ENCODE measurements at regions not wholly inside any gene's neighbourhood (a gene's known extent, or its start where the extent isn't known, plus 50 kb on each side); places are given as distances from the start of the nearest gene placed in this dataset.

DNA sequence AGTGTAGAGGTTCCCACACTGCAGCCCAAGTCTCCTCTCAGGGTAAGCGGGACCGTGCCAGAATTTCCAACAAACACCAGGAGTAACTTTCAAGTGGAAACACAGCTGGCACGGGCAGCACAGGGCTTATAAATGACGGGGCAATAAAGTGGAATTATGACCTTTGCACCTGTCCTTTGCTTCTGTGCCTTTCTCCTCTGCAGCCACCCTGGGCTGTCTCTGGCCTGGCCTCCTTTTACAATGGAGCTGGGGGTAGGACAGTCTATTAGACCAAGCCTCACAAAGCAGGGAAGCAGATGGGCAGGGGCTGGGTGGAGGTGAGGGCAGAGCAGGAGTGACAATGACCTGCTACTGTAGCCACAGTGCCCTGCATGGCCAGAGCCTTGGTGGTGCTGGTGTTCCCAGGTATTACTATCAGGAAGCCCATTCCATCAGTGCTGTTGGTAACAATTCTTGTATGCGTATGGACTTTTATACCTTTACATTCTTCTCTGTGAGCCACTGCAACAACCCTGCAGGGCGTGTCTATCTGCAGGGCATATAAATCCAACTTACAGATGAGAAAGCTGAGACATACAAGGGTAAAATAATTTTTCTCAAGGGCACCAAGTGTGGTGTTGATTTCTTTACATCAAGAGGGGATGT lies 387.8 kb downstream of the CTTN start:
- DNase-seq (ENCODE audit: low spot score): no peak

- no peak for DNase-seq (ENCODE audit: low spot score)
These were observed 390.1 kb downstream of the CTTN start for GRCh38 chr11:70788248-70789022.

- no peak for DNase-seq (ENCODE audit: low spot score)
These were observed 392.5 kb downstream of the CTTN start for GRCh38 chr11:70790671-70791300.

- no peak for DNase-seq (ENCODE audit: low spot score)
These were observed 398.4 kb downstream of the CTTN start for GRCh38 chr11:70796648-70797227.

- no peak for DNase-seq (ENCODE audit: low spot score)
These were observed 400.0 kb downstream of the CTTN start for GRCh38 chr11:70798296-70798695.

- DNase-seq (ENCODE audit: low spot score): no peak
These were observed 401.1 kb downstream of the CTTN start for GRCh38 chr11:70799386-70799785.

DNA sequence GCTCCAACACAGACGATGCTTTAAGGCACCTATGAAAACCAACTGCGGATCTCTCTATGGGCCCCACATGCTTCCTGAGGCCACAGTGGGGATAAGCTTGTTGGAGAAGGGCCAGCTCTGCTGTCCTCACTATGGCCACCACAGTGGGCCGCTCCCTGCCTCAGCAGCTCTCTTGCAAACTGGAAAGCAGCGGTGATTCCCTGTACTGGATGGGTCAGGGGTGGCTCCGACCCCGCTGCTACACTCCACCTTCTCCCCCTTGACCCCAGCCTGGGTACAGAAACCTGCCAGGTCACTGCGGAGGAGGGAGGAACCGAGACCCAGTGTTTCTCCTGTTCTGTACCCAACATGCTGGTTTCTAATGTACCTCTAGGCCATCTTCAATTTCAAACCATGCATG lies 403.9 kb downstream of the CTTN start:
- DNase-seq (ENCODE audit: low spot score): no peak

- no peak for DNase-seq (ENCODE audit: low spot score)
These were observed 406.0 kb downstream of the CTTN start for GRCh38 chr11:70804139-70804837.

DNA sequence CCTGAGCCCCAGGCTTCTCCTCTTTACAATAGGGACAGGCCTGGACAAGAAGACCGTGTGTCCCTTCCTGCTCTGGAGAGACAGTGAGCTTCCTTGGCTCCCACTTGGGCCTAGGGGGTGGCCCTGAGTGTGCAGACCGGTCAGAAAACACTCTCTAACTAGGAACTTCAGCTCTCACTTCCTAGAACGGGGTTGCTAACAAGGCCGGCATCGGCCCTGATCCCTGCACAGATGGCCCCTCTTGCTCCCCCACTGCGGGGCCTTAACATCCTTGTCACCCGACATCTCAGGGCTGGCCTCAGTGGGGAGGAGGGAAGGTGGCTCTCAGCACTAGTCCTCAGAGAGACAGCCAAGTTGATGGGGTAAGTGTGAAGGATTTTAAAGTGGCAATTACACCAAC lies 406.9 kb downstream of the CTTN start:
- DNase-seq (ENCODE audit: low spot score): no peak

DNA sequence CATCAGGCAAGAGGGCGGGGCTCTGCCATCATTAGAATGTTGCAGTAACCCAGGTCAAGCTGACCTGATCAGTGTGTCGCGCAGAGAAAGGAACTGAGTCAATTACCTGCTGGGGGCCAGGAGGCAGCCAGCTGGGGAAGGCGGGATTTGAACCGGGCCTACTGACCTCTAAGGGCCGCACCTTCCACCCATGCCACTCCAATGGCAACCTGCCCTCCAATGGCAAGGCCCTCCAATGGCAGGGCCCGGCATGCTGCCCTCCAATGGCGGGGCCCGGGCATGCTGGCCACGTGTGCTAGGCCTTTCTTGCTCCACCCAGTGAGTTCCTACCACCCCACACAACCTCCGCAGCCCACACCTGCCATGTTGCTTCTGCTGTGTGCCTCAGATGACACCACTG lies 407.6 kb downstream of the CTTN start:
- DNase-seq (ENCODE audit: low spot score): no peak

GRCh38 chr11:70806461-70807194 lies 408.3 kb downstream of the CTTN start:
- DNase-seq (ENCODE audit: low spot score): no peak

- DNase-seq (ENCODE audit: low spot score): no peak
These were observed 408.8 kb downstream of the CTTN start for GRCh38 chr11:70807195-70807543.

GRCh38 chr11:70808686-70809375 lies 410.5 kb downstream of the CTTN start:
- DNase-seq (ENCODE audit: low spot score): no peak

- DNase-seq (ENCODE audit: low spot score): no peak
These were observed 411.8 kb downstream of the CTTN start for GRCh38 chr11:70810133-70810532.

DNA sequence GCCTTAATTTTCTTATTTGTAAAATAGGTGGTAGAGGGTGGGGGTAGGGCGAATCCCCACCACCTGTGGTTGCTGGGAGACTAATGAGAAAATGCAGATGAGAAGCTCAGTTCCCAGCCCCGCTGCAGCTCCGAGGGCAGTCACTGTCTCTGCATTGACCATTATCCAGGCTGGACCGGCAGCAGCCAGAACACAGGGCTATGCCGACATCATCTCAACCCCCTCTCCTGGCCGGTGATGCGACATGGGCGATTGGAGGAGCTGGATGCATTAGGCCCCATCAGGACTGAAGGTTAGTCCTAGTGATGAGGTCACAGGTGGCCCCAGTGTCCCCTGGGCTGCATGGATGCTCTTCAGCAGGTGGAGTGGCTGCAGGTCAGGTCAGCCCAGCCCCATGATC lies 412.4 kb downstream of the CTTN start:
- no peak for DNase-seq (ENCODE audit: low spot score)

- DNase-seq (ENCODE audit: low spot score): no peak
These were observed 413.2 kb downstream of the CTTN start for GRCh38 chr11:70811483-70811882.

DNA sequence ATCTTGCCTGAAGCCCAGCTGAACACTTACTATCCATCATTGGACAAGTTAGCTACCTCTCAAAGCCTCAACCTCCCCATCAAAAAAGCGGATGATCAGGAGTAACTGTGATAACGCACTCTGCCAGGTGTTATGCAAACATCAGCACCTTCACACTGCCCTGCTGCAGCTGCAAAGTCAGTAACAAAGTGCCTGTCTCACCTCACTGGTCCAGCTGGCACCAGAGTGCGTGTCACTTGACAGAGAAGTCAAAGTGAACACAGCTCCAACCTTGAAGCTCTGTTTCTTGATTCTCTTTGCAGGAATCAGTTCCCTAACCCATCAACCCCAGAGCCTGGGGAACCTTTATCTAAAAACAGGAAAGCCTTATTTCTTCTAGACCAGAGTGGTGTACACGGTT lies 413.6 kb downstream of the CTTN start:
- no peak for DNase-seq (ENCODE audit: low spot score)

- DNase-seq (ENCODE audit: low spot score): no peak
These were observed 414.1 kb downstream of the CTTN start for GRCh38 chr11:70812472-70812871.

- no peak for DNase-seq (ENCODE audit: low spot score)
These were observed 415.3 kb downstream of the CTTN start for GRCh38 chr11:70813651-70814050.

- no peak for DNase-seq (ENCODE audit: low spot score)
These were observed 417.1 kb downstream of the CTTN start for GRCh38 chr11:70815485-70815832.

DNA sequence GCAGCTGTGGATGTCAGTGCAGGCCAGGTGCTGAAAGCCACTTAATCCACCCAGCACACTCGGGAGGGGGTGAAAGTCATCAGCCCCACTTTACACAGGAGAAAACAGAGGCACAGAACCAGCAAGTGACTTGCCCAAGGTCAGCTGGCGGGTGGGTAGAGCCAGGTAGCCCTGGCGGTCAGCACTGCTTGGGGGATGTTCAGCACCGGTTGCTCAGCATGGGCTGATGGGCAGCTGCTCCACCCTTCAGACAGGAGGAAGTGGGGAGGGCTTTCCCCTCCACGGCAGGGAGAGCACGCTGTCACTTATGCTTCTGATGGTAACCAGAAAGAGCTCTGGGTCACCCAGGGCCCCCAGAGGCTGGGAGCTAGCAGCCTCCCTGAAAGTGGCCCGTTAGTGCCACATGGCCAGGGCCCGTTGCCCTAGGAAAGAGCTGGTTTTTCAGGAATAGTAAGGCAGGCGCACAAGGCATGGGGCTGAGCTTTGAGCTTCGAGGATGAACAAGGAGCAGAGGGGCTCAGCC lies 417.9 kb downstream of the CTTN start:
- no peak for DNase-seq (ENCODE audit: low spot score)

Measured in umbilical cord (tissue), 1 donor.